Keratinocyte (primary cell): ENCODE measurements at regions not wholly inside any gene's neighbourhood (a gene's known extent, or its start where the extent isn't known, plus 50 kb on each side); places are given as distances from the start of the nearest gene placed in this dataset.

Experiments used
- DNase-seq: peaks from one replicate; pipeline ENCODE4 v3.0.0-alpha.2; 2011; ENCODE audit warnings: low read depth, missing footprints, low spot score
- FAIRE-seq: peaks from 2 replicates; lab custom pipeline; 2011; peaks lifted over from hg19 to GRCh38; lab: Jason Lieb, UNC
- H2AFZ ChIP-seq: 2 replicates; pipeline ENCODE4 v1.6.0; 2012; ENCODE audit warnings: low read length, control low read depth, inconsistent platforms; ENCODE audit not compliant: control insufficient read depth
- H3K27ac ChIP-seq: 2 replicates; pipeline ENCODE4 v1.5.1; 2011; ENCODE audit warnings: low read length; ENCODE audit not compliant: control insufficient read depth, insufficient read depth
- H3K27me3 ChIP-seq: 3 replicates; pipeline ENCODE4 v1.6.0; 2011; ENCODE audit warnings: low read length; ENCODE audit not compliant: control insufficient read depth, insufficient read depth; ENCODE audit errors: extremely low read depth
- H3K36me3 ChIP-seq, 2 experiments: 2 replicates in 1 of 2; 3 replicates in 1 of 2; pipeline ENCODE4 v1.5.1; 2011; ENCODE audit warnings: low read length in 2 of 2, mild to moderate bottlenecking in 1 of 2; ENCODE audit not compliant: control insufficient read depth in 2 of 2, insufficient read depth in 2 of 2; ENCODE audit errors: extremely low read depth in 1 of 2
- H3K4me1 ChIP-seq: 3 replicates; pipeline ENCODE4 v1.5.1; 2011; ENCODE audit warnings: low read length; ENCODE audit not compliant: control insufficient read depth, insufficient read depth; ENCODE audit errors: extremely low read depth
- H3K4me2 ChIP-seq: 3 replicates; pipeline ENCODE4 v1.6.0; 2011; ENCODE audit warnings: low read depth, low read length; ENCODE audit not compliant: control insufficient read depth, insufficient read depth; ENCODE audit errors: extremely low read depth
- H3K4me3 ChIP-seq, 3 experiments: fragments of 200-600 bp in 1 of 3; sonication (generic) in 1 of 3; 2 replicates in 2 of 3; 3 replicates in 1 of 3; pipeline ENCODE4 v1.5.1; 2011 to 2016; ENCODE audit warnings: low read length in 3 of 3, mild to moderate bottlenecking in 3 of 3, control low read depth in 2 of 3, inconsistent platforms in 1 of 3, low read depth in 1 of 3, mixed read lengths in 1 of 3, mixed run types in 1 of 3, moderate library complexity in 1 of 3; ENCODE audit not compliant: control insufficient read depth in 2 of 3, insufficient read depth in 2 of 3; ENCODE audit errors: extremely low read depth in 1 of 3
- H3K79me2 ChIP-seq: 2 replicates; pipeline ENCODE4 v1.6.0; 2012; ENCODE audit warnings: low read length; ENCODE audit not compliant: control insufficient read depth, insufficient read depth
- H3K9ac ChIP-seq: 3 replicates; pipeline ENCODE4 v1.6.0; 2011; ENCODE audit warnings: low read length; ENCODE audit not compliant: control insufficient read depth, insufficient read depth; ENCODE audit errors: extremely low read depth
- H3K9me1 ChIP-seq: 3 replicates; pipeline ENCODE4 v1.6.0; 2011; ENCODE audit warnings: low read length; ENCODE audit not compliant: control insufficient read depth, insufficient read depth; ENCODE audit errors: extremely low read depth
- H3K9me3 ChIP-seq: 2 replicates; pipeline ENCODE4 v1.5.1; 2012; ENCODE audit warnings: low read depth, low read length; ENCODE audit not compliant: control insufficient read depth
- H4K20me1 ChIP-seq: 3 replicates; pipeline ENCODE4 v1.6.0; 2011; ENCODE audit warnings: low read length; ENCODE audit not compliant: control insufficient read depth, insufficient read depth; ENCODE audit errors: extremely low read depth
- EZH2 ChIP-seq: IDR thresholded peaks from one replicate; pipeline ENCODE4 v1.6.1; 2012; ENCODE audit warnings: inconsistent platforms, mild to moderate bottlenecking, low read length, moderate library complexity
- dilution Hi-C: fragments of 300-500 bp; cut with MboI; formaldehyde crosslinking; loops from one replicate; pipeline ENCODE4 v1.7.0; 2020; ENCODE audit warnings: low sequenced_read_pairs; ENCODE audit not compliant: extremely low pct_ligation_motif_present
- TF ChIP-seq, protein P1 (sequence below), 3 experiments: IDR thresholded peaks in 1 of 3; conservative IDR thresholded peaks in 1 of 3; optimal IDR thresholded peaks in 1 of 3; 2 replicates in 2 of 3; 3 replicates in 1 of 3; pipeline versions ENCODE3 to v1.5.1; 2011; ENCODE audit warnings: low read length in 3 of 3, mild to moderate bottlenecking in 3 of 3, moderate library complexity in 2 of 3, control low read depth in 1 of 3, inconsistent platforms in 1 of 3; ENCODE audit not compliant: insufficient read depth in 2 of 3; ENCODE audit errors: extremely low read depth in 1 of 3

DNA sequence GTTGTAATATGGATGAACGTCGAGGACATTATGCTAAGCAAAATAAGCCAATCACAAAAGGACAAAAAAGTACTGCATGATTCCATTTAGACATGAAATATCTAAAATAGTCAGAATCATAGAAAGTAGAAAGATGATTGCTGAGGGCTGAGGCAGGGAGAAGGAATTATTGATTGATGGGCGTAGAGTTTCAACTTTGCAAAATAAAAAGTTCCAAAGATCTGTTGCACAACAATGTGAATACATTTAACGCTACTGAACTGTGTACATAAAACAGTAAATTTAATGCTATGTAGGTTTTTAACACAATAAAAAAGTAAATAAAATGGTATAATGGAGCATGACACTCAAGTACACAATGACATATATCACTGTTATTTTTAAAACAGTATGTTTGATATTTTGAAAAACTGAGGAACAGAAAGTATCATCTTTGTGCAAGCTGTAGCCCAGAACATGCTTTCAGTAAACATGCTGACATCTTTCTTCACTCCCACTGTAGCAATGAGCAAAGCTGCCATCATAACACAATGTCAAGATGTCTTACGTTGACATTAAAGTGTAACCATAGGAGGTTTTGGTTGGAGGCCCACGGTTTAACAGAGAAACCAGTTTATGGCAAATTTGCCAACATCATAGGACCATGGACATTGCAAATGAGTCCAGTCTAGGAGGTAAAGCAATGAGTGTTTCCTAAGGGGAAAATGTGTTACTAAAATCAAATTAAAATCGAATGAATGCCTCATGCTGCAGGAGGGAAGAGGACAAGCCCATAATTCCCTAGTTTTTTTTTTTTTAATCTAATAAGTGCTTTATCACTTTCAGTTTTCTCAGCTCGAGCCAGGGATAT is 125.8 kb upstream of the SGCD start:
- H3K27ac ChIP-seq, result no peak overlapping the region
- no peak for TF ChIP-seq EZH2
- TF ChIP-seq, protein P1, sequence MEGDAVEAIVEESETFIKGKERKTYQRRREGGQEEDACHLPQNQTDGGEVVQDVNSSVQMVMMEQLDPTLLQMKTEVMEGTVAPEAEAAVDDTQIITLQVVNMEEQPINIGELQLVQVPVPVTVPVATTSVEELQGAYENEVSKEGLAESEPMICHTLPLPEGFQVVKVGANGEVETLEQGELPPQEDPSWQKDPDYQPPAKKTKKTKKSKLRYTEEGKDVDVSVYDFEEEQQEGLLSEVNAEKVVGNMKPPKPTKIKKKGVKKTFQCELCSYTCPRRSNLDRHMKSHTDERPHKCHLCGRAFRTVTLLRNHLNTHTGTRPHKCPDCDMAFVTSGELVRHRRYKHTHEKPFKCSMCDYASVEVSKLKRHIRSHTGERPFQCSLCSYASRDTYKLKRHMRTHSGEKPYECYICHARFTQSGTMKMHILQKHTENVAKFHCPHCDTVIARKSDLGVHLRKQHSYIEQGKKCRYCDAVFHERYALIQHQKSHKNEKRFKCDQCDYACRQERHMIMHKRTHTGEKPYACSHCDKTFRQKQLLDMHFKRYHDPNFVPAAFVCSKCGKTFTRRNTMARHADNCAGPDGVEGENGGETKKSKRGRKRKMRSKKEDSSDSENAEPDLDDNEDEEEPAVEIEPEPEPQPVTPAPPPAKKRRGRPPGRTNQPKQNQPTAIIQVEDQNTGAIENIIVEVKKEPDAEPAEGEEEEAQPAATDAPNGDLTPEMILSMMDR (optimal IDR thresholded peaks at IDR 0.05 in 1 of 3, IDR thresholded peaks at IDR 0.05 in 1 of 3, conservative IDR thresholded peaks at IDR 0.05 in 1 of 3; ENCODE audit: extremely low read depth in 1 of 3, insufficient read depth in 2 of 3, low read length in 3 of 3), result no peak
- no peaks in the 10 kb centered on the region for H3K27me3 ChIP-seq
- DNase-seq, result no peak
- no peaks in the 10 kb centered on the region for H3K36me3 ChIP-seq
- H3K4me1 ChIP-seq, result no peaks in the 10 kb centered on the region
- no peak for FAIRE-seq
- no peaks in the 10 kb centered on the region for H4K20me1 ChIP-seq
- no peaks in the 10 kb centered on the region for H3K79me2 ChIP-seq
- no peak overlapping the region for H3K4me2 ChIP-seq
- dilution Hi-C loops, result no loop called here
- H3K9ac ChIP-seq, result no peak overlapping the region
- no peak overlapping the region for H3K4me3 ChIP-seq
- no peak overlapping the region for H2AFZ ChIP-seq
- no peaks in the 10 kb centered on the region for H3K9me3 ChIP-seq
- no peaks in the 10 kb centered on the region for H3K9me1 ChIP-seq

DNA sequence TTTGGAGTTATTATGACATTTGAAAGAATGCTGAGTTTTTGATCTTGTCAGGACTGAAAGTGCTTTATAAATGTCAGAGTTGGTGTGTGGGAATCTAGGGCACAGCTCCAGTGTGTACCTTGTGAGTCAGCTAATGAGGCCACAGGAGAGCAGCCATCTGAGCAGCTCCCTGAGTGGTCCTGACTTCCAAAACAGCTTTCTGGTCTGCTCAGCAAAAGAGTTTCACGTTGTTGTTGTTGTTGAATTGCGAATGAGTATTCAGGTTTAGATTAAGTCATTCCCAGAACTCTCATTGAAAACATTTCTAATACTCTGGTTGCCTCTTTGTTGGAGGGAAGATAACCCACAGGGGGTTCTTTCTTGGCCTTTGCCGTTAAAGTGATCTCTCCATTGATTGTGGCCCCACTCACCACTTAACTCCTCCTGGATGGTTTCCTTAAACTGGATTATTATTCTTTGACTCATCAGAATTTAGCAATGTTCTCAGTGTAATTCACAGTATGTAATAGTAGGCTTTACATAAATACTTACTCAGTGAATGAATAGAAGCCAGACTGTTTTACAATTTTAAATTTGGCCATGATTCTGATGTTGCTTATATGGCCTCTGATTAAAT is 125.1 kb upstream of the SGCD start:
- H3K4me2 ChIP-seq, result no peak overlapping the region
- FAIRE-seq (no peak), DNase-seq (no peak)

More for the DNA sequence above, 125.1 kb upstream of the SGCD start:
- H3K36me3 ChIP-seq, result no peaks in the 10 kb centered on the region
- no peak for TF ChIP-seq EZH2
- TF ChIP-seq, protein P1 (optimal IDR thresholded peaks at IDR 0.05 in 1 of 3, IDR thresholded peaks at IDR 0.05 in 1 of 3, conservative IDR thresholded peaks at IDR 0.05 in 1 of 3; ENCODE audit: extremely low read depth in 1 of 3, insufficient read depth in 2 of 3, low read length in 3 of 3), result no peak
- no peak overlapping the region for H3K9ac ChIP-seq
- no peaks in the 10 kb centered on the region for H3K79me2 ChIP-seq
- H3K4me1 ChIP-seq, result no peaks in the 10 kb centered on the region
- no peaks in the 10 kb centered on the region for H4K20me1 ChIP-seq
- H3K9me3 ChIP-seq, result no peaks in the 10 kb centered on the region
- no peak overlapping the region for H3K4me3 ChIP-seq
- dilution Hi-C loops, result no loop called here
- H3K9me1 ChIP-seq, result no peaks in the 10 kb centered on the region
- H2AFZ ChIP-seq, result no peak overlapping the region
- no peak overlapping the region for H3K27ac ChIP-seq
- H3K27me3 ChIP-seq, result no peaks in the 10 kb centered on the region
